Naive B cell (primary cell): ENCODE measurements at regions not wholly inside any gene's neighbourhood (a gene's known extent, or its start where the extent isn't known, plus 50 kb on each side); places are given as distances from the start of the nearest gene placed in this dataset.
"Not testable (repeated sequence)": the region's sequence is repeated elsewhere in the genome, so short reads cannot be mapped to it uniquely, and the experiment has no call there.

Source experiments
- ATAC-seq, 2 donors: fragments of 150-1000 bp; cut with Tn5 transposase; 2 replicates each; pipeline ENCODE4 v1.10.0; 2021; ENCODE audit warnings: low read depth in 2 of 2, mild to moderate bottlenecking in 2 of 2, moderate library complexity in 2 of 2
- DNase-seq: peaks from one replicate; pipeline ENCODE4 v3.0.0; 2022
- H3K27ac Mint-ChIP-seq, 6 donors: one replicate each; pipeline ENCODE4 v1.8.0; 2020 to 2022; ENCODE audit warnings: mild to moderate bottlenecking in 6 of 6, mixed read lengths in 6 of 6, moderate library complexity in 5 of 6, inconsistent platforms in 2 of 6
- H3K27me3 Mint-ChIP-seq, 3 donors: one replicate each; pipeline ENCODE4 v1.8.0; 2021 to 2022; ENCODE audit warnings: mixed read lengths in 3 of 3, mild to moderate bottlenecking in 1 of 3
- H3K36me3 Mint-ChIP-seq, 2 donors: one replicate each; pipeline ENCODE4 v1.8.0; 2020 to 2022; ENCODE audit warnings: mixed read lengths in 2 of 2, inconsistent platforms in 1 of 2, mild to moderate bottlenecking in 1 of 2
- H3K4me1 Mint-ChIP-seq, 3 donors: one replicate each; pipeline ENCODE4 v1.8.0; 2020 to 2022; ENCODE audit warnings: mixed read lengths in 3 of 3, inconsistent platforms in 1 of 3, mild to moderate bottlenecking in 1 of 3, moderate library complexity in 1 of 3
- H3K4me3 Mint-ChIP-seq, 8 donors: one replicate each; pipeline ENCODE4 v1.8.0; 2020 to 2022; ENCODE audit warnings: mild to moderate bottlenecking in 8 of 8, mixed read lengths in 8 of 8, moderate library complexity in 8 of 8, inconsistent platforms in 2 of 8
- H3K9me3 Mint-ChIP-seq, 7 donors: one replicate each; pipeline ENCODE4 v1.8.0; 2020 to 2022; ENCODE audit warnings: mixed read lengths in 7 of 7, mild to moderate bottlenecking in 5 of 7, inconsistent platforms in 2 of 7, moderate library complexity in 1 of 7

DNA sequence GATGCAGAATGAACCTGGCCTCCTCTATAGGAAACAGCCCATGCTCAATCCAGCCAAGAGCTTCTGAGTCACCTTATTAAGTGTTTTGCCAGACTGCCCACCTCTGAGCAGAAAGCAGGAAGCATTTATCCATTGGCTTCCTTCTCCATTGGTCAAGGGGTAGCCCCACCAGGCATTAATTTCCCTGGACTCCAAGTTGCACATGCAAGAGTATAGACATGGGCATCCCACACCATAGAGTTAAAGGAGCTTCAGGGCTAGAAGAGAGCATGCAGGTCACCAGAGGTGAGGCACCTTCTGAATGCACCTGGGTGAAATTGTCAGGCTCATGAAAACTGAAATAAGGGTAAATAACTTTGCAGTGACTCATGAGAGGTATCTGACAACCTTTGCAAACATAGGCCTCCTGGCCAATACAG lies 230.8 kb upstream of the STAC start:
- ATAC-seq (no peak), DNase-seq (no peak)
- Mint-ChIP-seq H3K27me3 (no peaks in the 10 kb centered on the region), H3K4me3 (no peak overlapping the region), H3K27ac (no peak overlapping the region), H3K4me1 (no peaks in the 10 kb centered on the region), H3K36me3 (no peaks in the 10 kb centered on the region), H3K9me3 (peaks cover 0 to 1% (median 0%) of the 10 kb centered on the region in 7 donors)

DNA sequence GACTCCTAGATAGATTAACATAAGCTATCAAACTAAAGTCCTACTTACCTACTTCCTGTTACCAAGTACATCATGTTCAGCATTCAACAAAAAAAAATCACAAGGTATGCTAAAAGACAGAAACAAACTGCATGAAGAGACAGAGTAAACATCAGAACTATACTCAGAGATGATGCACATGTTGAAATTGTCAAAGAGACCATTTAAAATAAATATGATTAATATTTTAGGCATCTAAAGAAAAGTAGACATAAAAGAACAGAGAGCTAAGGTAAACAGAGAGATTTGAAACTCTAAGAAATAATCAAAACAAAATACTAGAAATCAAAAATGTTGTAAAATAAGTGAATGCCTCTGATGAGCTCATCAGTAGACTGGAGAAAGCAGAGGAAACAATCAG lies 224.8 kb upstream of the STAC start:
- no peak overlapping the region for H3K27ac Mint-ChIP-seq
- no peaks in the 10 kb centered on the region for H3K9me3 Mint-ChIP-seq
- H3K4me3 Mint-ChIP-seq: no peak overlapping the region
- peaks cover 0 to 6% (median 0%) of the 10 kb centered on the region in 3 donors for H3K27me3 Mint-ChIP-seq
- no peaks in the 10 kb centered on the region for H3K36me3 Mint-ChIP-seq
- ATAC-seq (no peak), DNase-seq (no peak)
- H3K4me1 Mint-ChIP-seq: no peaks in the 10 kb centered on the region

DNA sequence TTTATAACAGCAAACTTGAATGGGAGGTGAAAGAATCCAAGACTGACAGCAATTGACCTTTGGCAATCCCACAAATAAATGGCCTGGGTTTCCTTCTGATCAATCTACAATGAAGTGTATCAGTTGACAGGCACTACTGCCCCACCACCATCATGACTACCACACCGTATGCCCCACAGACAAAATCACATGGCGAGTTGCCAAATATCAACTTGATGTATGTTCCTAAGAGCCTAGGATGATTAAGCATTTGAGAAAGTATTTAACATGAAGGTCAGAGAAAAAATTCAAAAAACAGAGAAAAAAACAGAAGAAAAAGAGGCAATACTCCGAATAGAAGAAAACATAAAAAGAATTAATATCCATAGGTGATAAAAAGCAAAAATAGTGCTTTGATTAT lies 215.9 kb upstream of the STAC start:
- no peak for ATAC-seq
- Mint-ChIP-seq H3K9me3 (peaks cover 0 to 2% (median 0%) of the 10 kb centered on the region in 7 donors), H3K4me3 (no peak overlapping the region), H3K4me1 (no peaks in the 10 kb centered on the region), H3K27ac (no peak overlapping the region), H3K36me3 (no peaks in the 10 kb centered on the region), H3K27me3 (peaks cover 0 to 5% (median 5%) of the 10 kb centered on the region in 3 donors)
- no peak for DNase-seq

GRCh38 chr3:36165509-36166290 lies 214.6 kb upstream of the STAC start:
- H3K4me3 Mint-ChIP-seq: no peak overlapping the region
- H3K27ac Mint-ChIP-seq: no peak overlapping the region
- H3K27me3 Mint-ChIP-seq: peaks cover 0 to 5% (median 5%) of the 10 kb centered on the region in 3 donors

GRCh38 chr3:36166477-36166876 lies 213.8 kb upstream of the STAC start:
- no peaks in the 10 kb centered on the region for H3K4me1 Mint-ChIP-seq
- H3K27ac Mint-ChIP-seq: no peak overlapping the region
- DNase-seq: no peak
- ATAC-seq: no peak
- no peaks in the 10 kb centered on the region for H3K36me3 Mint-ChIP-seq
- H3K9me3 Mint-ChIP-seq: peaks cover 0 to 2% (median 0%) of the 10 kb centered on the region in 7 donors
- no peak overlapping the region for H3K4me3 Mint-ChIP-seq
- H3K27me3 Mint-ChIP-seq: peaks cover 0 to 11% (median 5%) of the 10 kb centered on the region in 3 donors

More at GRCh38 chr3:36165509-36166290, 214.6 kb upstream of the STAC start:
- H3K4me1 Mint-ChIP-seq: no peaks in the 10 kb centered on the region
- ATAC-seq: no peak
- no peak for DNase-seq
- H3K9me3 Mint-ChIP-seq: peaks cover 0 to 2% (median 0%) of the 10 kb centered on the region in 7 donors
- no peaks in the 10 kb centered on the region for H3K36me3 Mint-ChIP-seq

GRCh38 chr3:36172699-36173098 lies 207.6 kb upstream of the STAC start:
- DNase-seq: no peak
- H3K4me1 Mint-ChIP-seq: no peaks in the 10 kb centered on the region
- H3K27ac Mint-ChIP-seq: no peak overlapping the region
- H3K36me3 Mint-ChIP-seq: no peaks in the 10 kb centered on the region
- H3K4me3 Mint-ChIP-seq: no peak overlapping the region
- peaks cover 0 to 6% (median 6%) of the 10 kb centered on the region in 3 donors for H3K27me3 Mint-ChIP-seq
- no peak for ATAC-seq
- H3K9me3 Mint-ChIP-seq: peaks cover 0 to 3% (median 0%) of the 10 kb centered on the region in 7 donors

GRCh38 chr3:36175113-36175812 lies 205.0 kb upstream of the STAC start:
- H3K27me3 Mint-ChIP-seq: peaks cover 0 to 6% (median 6%) of the 10 kb centered on the region in 3 donors
- no peak for ATAC-seq
- H3K4me1 Mint-ChIP-seq: no peaks in the 10 kb centered on the region
- no peak overlapping the region for H3K27ac Mint-ChIP-seq
- DNase-seq: no peak
- no peaks in the 10 kb centered on the region for H3K36me3 Mint-ChIP-seq
- peaks cover 0 to 3% (median 0%) of the 10 kb centered on the region in 7 donors for H3K9me3 Mint-ChIP-seq
- no peak overlapping the region for H3K4me3 Mint-ChIP-seq

GRCh38 chr3:36175916-36176461 lies 204.3 kb upstream of the STAC start:
- Mint-ChIP-seq H3K27ac (no peak overlapping the region), H3K9me3 (peaks cover 0 to 3% (median 0%) of the 10 kb centered on the region in 7 donors)

DNA sequence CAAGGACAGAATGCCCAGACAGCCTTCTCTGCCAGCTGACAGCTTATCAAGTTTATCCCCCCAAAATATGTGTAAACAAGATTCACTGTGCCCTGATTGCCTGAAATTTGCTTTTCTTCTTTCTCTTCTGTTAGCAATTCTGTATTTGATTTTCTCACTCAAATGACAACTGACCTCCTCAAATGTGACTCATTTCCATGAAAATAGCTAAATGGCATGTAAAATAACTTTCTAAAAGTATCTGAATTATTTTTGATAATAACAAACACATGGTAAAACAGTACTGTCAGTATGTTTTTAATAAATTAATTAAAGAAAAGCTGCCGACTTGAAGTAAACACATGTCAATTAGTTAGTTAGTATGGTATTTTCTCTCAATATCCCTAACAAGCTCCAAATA lies 202.3 kb upstream of the STAC start:
- Mint-ChIP-seq H3K36me3 (no peaks in the 10 kb centered on the region), H3K4me3 (no peak overlapping the region), H3K9me3 (peaks cover 0 to 4% (median 0%) of the 10 kb centered on the region in 7 donors), H3K27ac (no peak overlapping the region), H3K4me1 (no peaks in the 10 kb centered on the region), H3K27me3 (peaks cover 0 to 6% (median 0%) of the 10 kb centered on the region in 3 donors)
- no peak for ATAC-seq
- DNase-seq: no peak

More at GRCh38 chr3:36175916-36176461, 204.3 kb upstream of the STAC start:
- peaks cover 0 to 6% (median 5%) of the 10 kb centered on the region in 3 donors for H3K27me3 Mint-ChIP-seq
- ATAC-seq (no peak), DNase-seq (no peak)
- no peaks in the 10 kb centered on the region for H3K4me1 Mint-ChIP-seq
- no peak overlapping the region for H3K4me3 Mint-ChIP-seq
- no peaks in the 10 kb centered on the region for H3K36me3 Mint-ChIP-seq

- H3K36me3 Mint-ChIP-seq: no peaks in the 10 kb centered on the region
- H3K9me3 Mint-ChIP-seq: peaks cover 0 to 4% (median 1%) of the 10 kb centered on the region in 7 donors
- no peak overlapping the region for H3K4me3 Mint-ChIP-seq
- no peak overlapping the region for H3K27ac Mint-ChIP-seq
- ATAC-seq (no peak), DNase-seq (no peak)
- H3K4me1 Mint-ChIP-seq: no peaks in the 10 kb centered on the region
- H3K27me3 Mint-ChIP-seq: no peaks in the 10 kb centered on the region
These were observed 198.3 kb upstream of the STAC start for GRCh38 chr3:36182024-36182423.

DNA sequence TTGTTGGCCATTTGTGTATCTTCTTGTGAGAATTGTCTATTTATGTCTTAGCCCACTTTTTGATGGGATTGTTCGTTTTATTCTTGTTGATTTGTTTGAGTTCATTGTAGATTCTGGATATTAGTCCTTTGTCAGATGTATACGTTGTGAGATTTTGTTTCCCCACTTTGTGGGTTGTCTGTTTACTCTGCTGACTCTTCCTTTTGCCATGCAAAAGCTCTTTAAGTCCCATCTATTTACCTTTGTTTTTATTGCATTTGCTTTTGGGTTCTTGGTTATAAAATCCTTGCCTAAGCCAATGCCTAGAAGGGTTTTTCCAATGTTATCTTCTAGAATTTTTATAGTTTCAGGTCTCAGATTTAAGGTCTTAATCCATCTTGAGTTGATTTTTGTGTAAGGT lies 193.1 kb upstream of the STAC start:
- H3K36me3 Mint-ChIP-seq, H3K27me3 Mint-ChIP-seq, H3K4me1 Mint-ChIP-seq, H3K4me3 Mint-ChIP-seq, H3K27ac Mint-ChIP-seq, DNase-seq, ATAC-seq: not testable (repeated sequence)
- peaks cover 3 to 22% (median 6%) of the 10 kb centered on the region in 7 donors for H3K9me3 Mint-ChIP-seq

GRCh38 chr3:36192901-36193300 lies 187.4 kb upstream of the STAC start:
- Mint-ChIP-seq H3K27ac (no peak overlapping the region), H3K4me1 (no peaks in the 10 kb centered on the region), H3K36me3 (peaks cover 0 to 4% of the 10 kb centered on the region in 2 donors), H3K27me3 (peaks cover 0 to 10% (median 0%) of the 10 kb centered on the region in 3 donors), H3K4me3 (no peak overlapping the region), H3K9me3 (peaks cover 3 to 15% (median 9%) of the 10 kb centered on the region in 7 donors)
- DNase-seq (no peak), ATAC-seq (no peak)

DNA sequence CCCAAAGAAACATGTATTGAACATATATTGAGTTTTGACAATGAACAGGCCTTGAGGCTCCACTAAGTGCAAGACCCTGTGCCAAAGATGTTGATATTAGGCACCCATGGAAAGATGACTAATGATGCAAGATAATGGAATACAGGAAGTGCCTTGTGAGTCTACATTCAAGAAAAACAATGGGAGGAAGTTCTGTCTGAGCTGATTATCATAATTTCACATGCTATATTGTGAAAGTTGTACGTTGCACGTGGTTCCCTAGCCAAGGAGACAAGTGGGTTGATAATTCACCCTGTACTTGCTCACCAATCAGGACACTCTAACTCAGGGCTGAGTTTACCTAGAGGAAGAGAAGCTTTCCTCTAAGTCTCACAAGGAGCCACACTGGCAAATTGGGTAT lies 186.9 kb upstream of the STAC start:
- no peak overlapping the region for H3K4me3 Mint-ChIP-seq
- no peaks in the 10 kb centered on the region for H3K4me1 Mint-ChIP-seq
- peaks cover 3 to 15% (median 9%) of the 10 kb centered on the region in 7 donors for H3K9me3 Mint-ChIP-seq
- H3K27ac Mint-ChIP-seq: no peak overlapping the region
- ATAC-seq: no peak
- peaks cover 0 to 4% of the 10 kb centered on the region in 2 donors for H3K36me3 Mint-ChIP-seq
- no peak for DNase-seq
- peaks cover 0 to 10% (median 0%) of the 10 kb centered on the region in 3 donors for H3K27me3 Mint-ChIP-seq
